WERI-Rb-1 (cell line): ENCODE measurements at regions not wholly inside any gene's neighbourhood (a gene's known extent, or its start where the extent isn't known, plus 50 kb on each side); places are given as distances from the start of the nearest gene placed in this dataset.

Experiments
- DNase-seq: peaks from one replicate; pipeline ENCODE4 v3.0.0-alpha.2; 2020
- H3K27ac ChIP-seq: fragments of 250-450 bp; sonication (Bioruptor Pico); 2 replicates; pipeline ENCODE4 v1.5.1; 2020; ENCODE audit warnings: mild to moderate bottlenecking, moderate library complexity
- H3K27me3 ChIP-seq: fragments of 250-450 bp; sonication (Bioruptor Pico); 2 replicates; pipeline ENCODE4 v1.5.1; 2021; ENCODE audit warnings: mild to moderate bottlenecking, low read depth, moderate library complexity; ENCODE audit not compliant: insufficient read depth, severe bottlenecking
- H3K36me3 ChIP-seq: fragments of 250-450 bp; sonication (Bioruptor Pico); 2 replicates; pipeline ENCODE4 v1.5.1; 2020; ENCODE audit warnings: mild to moderate bottlenecking, moderate library complexity
- H3K4me3 ChIP-seq: 2 replicates; pipeline ENCODE4 v1.5.1; 2011; ENCODE audit warnings: low read depth, mild to moderate bottlenecking, control low read depth, low read length
- H3K9me3 ChIP-seq: fragments of 250-450 bp; sonication (Bioruptor Pico); 2 replicates; pipeline ENCODE4 v1.5.1; 2021; ENCODE audit warnings: mild to moderate bottlenecking, moderate library complexity; ENCODE audit not compliant: severe bottlenecking
- CTCF ChIP-seq: IDR thresholded peaks from 2 replicates; pipeline ENCODE4 v1.5.1; 2011; ENCODE audit warnings: low read depth, mild to moderate bottlenecking, control low read depth, inconsistent platforms, low read length

- Histone ChIP-seq H3K27ac (no peak overlapping the region), H3K4me3 (no peak overlapping the region), H3K9me3 (no peaks in the 10 kb centered on the region), H3K36me3 (no peaks in the 10 kb centered on the region), H3K27me3 (no peaks in the 10 kb centered on the region)
- no peak for TF ChIP-seq CTCF
- DNase-seq: no peak
Observed at GRCh38 chr7:22052674-22053365, 107.1 kb upstream of the CDCA7L start.

- no peak for TF ChIP-seq CTCF
- no peaks in the 10 kb centered on the region for H3K36me3 ChIP-seq
- no peak overlapping the region for H3K4me3 ChIP-seq
- H3K9me3 ChIP-seq: no peaks in the 10 kb centered on the region
- H3K27me3 ChIP-seq: no peaks in the 10 kb centered on the region
- no peak for DNase-seq
- H3K27ac ChIP-seq: no peak overlapping the region
Observed at GRCh38 chr7:22051886-22052673, 106.4 kb upstream of the CDCA7L start.

DNA sequence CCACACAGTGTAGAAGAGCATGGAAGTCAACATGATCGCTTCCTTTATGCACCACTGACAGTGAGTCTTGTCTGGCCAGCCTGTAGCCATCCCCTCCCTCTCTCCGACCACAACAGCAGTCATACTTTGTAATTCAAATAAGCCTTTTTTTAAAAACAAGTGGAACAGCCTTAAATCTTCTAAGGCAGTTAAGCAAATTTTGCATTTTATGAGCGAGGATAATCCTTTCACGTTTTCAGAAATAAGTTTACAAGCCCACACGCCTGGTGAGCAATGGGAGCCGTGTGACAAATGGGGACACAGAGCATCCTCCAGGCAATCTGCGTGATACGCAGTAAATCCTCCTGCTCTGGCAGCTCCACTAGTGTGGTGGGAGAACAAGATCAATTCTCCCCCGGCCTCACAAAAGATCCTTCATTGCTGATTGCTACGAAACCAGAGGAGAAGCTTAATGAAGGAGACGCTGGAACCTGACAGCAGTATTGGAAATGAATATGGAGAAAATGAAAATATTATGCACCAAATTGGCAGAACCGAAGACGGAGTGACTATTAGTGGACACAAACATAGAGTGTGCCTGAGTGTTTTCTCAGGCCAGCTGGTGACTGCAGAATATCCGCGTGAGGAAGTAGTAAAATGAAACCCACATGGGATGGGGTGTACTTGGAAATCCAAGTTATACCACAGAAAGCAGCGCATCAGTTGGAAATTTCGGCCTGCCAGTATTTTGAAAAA, 104.2 kb upstream of the CDCA7L start:
- DNase-seq: no peak

DNA sequence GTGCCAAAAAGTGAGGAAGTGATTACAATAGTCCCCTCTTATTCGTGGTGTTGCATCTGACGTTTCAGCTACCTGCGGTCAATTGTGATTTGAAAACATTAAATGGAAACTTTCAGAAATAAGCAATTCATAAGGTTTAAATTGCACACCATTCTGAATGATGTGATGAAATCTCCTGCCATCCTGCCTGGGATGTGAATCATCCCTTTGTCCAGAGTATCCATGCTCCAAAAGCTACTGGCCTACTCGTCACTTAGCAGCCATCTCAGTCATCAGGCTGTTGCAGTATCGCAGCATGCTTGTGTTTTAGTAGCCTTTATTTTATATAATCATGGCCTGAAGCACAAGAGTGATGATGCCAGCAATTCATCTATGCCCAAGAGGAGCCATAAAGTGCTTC, 97.7 kb upstream of the CDCA7L start:
- Histone ChIP-seq H3K27me3 (no peaks in the 10 kb centered on the region), H3K4me3 (no peak overlapping the region), H3K9me3 (peaks cover 4% of the 10 kb centered on the region), H3K27ac (no peak overlapping the region), H3K36me3 (no peaks in the 10 kb centered on the region)
- no peak for DNase-seq
- TF ChIP-seq CTCF: no peak

More for the DNA sequence above, 104.2 kb upstream of the CDCA7L start:
- H3K4me3 ChIP-seq: no peak overlapping the region
- TF ChIP-seq CTCF: no peak
- H3K27me3 ChIP-seq: no peaks in the 10 kb centered on the region
- H3K9me3 ChIP-seq: no peaks in the 10 kb centered on the region
- H3K27ac ChIP-seq: no peak overlapping the region
- no peaks in the 10 kb centered on the region for H3K36me3 ChIP-seq

DNA sequence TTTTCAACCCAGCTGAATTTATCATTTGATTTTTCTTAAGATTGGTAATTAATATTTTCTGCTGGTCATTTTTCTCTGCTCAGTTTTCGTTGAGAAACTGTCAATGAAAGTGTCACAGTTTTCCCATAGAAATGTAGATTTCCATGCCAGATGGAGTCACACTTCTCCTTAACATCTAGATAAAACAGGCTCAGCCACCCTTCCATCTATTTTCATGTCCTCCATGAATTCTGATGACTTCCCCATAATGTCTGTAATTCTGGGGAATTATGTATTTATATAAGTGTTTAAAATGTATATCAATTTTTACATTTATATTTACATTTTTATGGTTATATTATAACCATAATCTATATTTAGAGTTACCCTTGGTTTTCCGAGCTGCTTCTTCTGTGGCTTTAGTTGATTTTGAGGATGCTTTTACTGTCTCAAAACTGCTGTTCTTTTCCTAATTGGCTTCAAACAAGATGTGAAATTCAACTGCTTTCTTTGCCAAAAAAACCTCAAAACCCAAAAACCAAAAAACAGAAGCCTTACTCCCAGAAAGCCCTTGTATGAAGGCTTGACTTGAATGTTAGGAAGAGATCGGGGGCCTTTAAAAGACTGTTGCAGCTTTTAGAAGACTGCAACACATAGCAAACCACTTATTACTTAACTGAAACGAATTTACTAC, 95.4 kb upstream of the CDCA7L start:
- TF ChIP-seq CTCF: no peak
- H3K27ac ChIP-seq: no peak overlapping the region

More for the DNA sequence above, 95.4 kb upstream of the CDCA7L start:
- Histone ChIP-seq H3K9me3 (peaks cover 4% of the 10 kb centered on the region), H3K36me3 (no peaks in the 10 kb centered on the region), H3K4me3 (no peak overlapping the region), H3K27me3 (no peaks in the 10 kb centered on the region)
- no peak for DNase-seq
